Smooth muscle cell (in vitro differentiated cells): ENCODE measurements at regions not wholly inside any gene's neighbourhood (a gene's known extent, or its start where the extent isn't known, plus 50 kb on each side); places are given as distances from the start of the nearest gene placed in this dataset.

Experiments
- DNase-seq: peaks from one replicate; lab custom pipeline; 2025; ENCODE audit not compliant: unreplicated experiment; lab: John Stamatoyannopoulos, UW
- H2AFZ ChIP-seq: fragments of 200-600 bp; sonication (generic); 2 replicates; pipeline ENCODE4 v1.6.0; 2016; ENCODE audit warnings: antibody characterized with exemption, low read depth, mild to moderate bottlenecking
- H3F3A ChIP-seq: fragments of 200-600 bp; sonication (generic); 2 replicates; pipeline ENCODE4 v1.6.0; 2017; ENCODE audit warnings: antibody characterized with exemption, low read depth
- H3K27ac ChIP-seq: fragments of 200-600 bp; sonication (generic); 2 replicates; pipeline ENCODE4 v1.5.1; 2016; ENCODE audit warnings: low read depth, mild to moderate bottlenecking
- H3K27me3 ChIP-seq: fragments of 200-600 bp; sonication (generic); 2 replicates; pipeline ENCODE4 v1.6.1; 2016; ENCODE audit warnings: low read depth, mild to moderate bottlenecking
- H3K36me3 ChIP-seq: fragments of 200-600 bp; sonication (generic); 2 replicates; pipeline ENCODE4 v1.5.1; 2016; ENCODE audit warnings: low read depth
- H3K4me1 ChIP-seq: fragments of 200-600 bp; sonication (generic); 2 replicates; pipeline ENCODE4 v1.5.1; 2016; ENCODE audit warnings: low read depth
- H3K4me2 ChIP-seq: fragments of 200-600 bp; sonication (generic); 2 replicates; pipeline ENCODE4 v1.6.0; 2016; ENCODE audit warnings: mild to moderate bottlenecking
- H3K4me3 ChIP-seq: fragments of 200-600 bp; sonication (generic); 2 replicates; pipeline ENCODE4 v1.5.1; 2016; ENCODE audit warnings: mild to moderate bottlenecking
- H3K79me2 ChIP-seq: fragments of 200-600 bp; sonication (generic); 2 replicates; pipeline ENCODE4 v1.6.0; 2016; ENCODE audit warnings: low read depth, mild to moderate bottlenecking
- H3K9ac ChIP-seq: fragments of 200-600 bp; sonication (generic); 2 replicates; pipeline ENCODE4 v1.6.0; 2016; ENCODE audit warnings: low read depth
- H3K9me3 ChIP-seq: fragments of 200-600 bp; sonication (generic); replicated peaks from 2 replicates; pipeline ENCODE4 v1.5.1; 2016; ENCODE audit warnings: low read depth
- H4K20me1 ChIP-seq: fragments of 200-600 bp; sonication (generic); 2 replicates; pipeline ENCODE4 v1.6.0; 2016; ENCODE audit warnings: low read depth
- CTCF ChIP-seq: fragments of 200-600 bp; sonication (generic); IDR thresholded peaks from 2 replicates; pipeline ENCODE4 v1.5.1; 2017; ENCODE audit warnings: borderline replicate concordance, mild to moderate bottlenecking, antibody characterized with exemption; ENCODE audit not compliant: insufficient read depth, poor library complexity, severe bottlenecking
- WGBS: methylation state at CpG from one replicate; pipeline ENCODE4 v1.1.7; 2016; ENCODE audit warnings: low lambda C conversion rate; 5-methylcytosine and 5-hydroxymethylcytosine counted together

GRCh38 chr15:70415398-70415797, 317.7 kb upstream of the TLE3 start:
- Histone ChIP-seq H3K36me3 (no peaks in the 10 kb centered on the region), H3K4me2 (no peak overlapping the region), H3K4me1 (no peaks in the 10 kb centered on the region), H3K9me3 (no peaks in the 10 kb centered on the region), H3K27ac (no peak overlapping the region), H4K20me1 (no peaks in the 10 kb centered on the region), H3F3A (no peaks in the 10 kb centered on the region), H3K4me3 (no peak overlapping the region), H3K79me2 (no peaks in the 10 kb centered on the region), H3K9ac (no peak overlapping the region), H2AFZ (no peak overlapping the region), H3K27me3 (peaks cover 6% of the 10 kb centered on the region)
- no peak for TF ChIP-seq CTCF
- no peak for DNase-seq
- 87% methylated on average over 11 of the region's 18 CpGs for WGBS

- H3K4me3 ChIP-seq, result no peak overlapping the region
- H3K36me3 ChIP-seq, result no peaks in the 10 kb centered on the region
- H3K27me3 ChIP-seq, result peaks cover 6% of the 10 kb centered on the region
- no peak overlapping the region for H3K4me2 ChIP-seq
- H3K27ac ChIP-seq, result no peak overlapping the region
- TF ChIP-seq CTCF, result no peak
- H3F3A ChIP-seq, result no peaks in the 10 kb centered on the region
- no peaks in the 10 kb centered on the region for H3K9me3 ChIP-seq
- DNase-seq, result no peak
- H3K4me1 ChIP-seq, result no peaks in the 10 kb centered on the region
- WGBS, result 89% methylated on average over 5 of the region's 5 CpGs
- H3K9ac ChIP-seq, result no peak overlapping the region
- H2AFZ ChIP-seq, result no peak overlapping the region
- H3K79me2 ChIP-seq, result no peaks in the 10 kb centered on the region
- H4K20me1 ChIP-seq, result no peaks in the 10 kb centered on the region
Observed at GRCh38 chr15:70414626-70415025, 316.9 kb upstream of the TLE3 start.

- Histone ChIP-seq H3K9ac (no peak overlapping the region), H3K4me2 (no peak overlapping the region), H3K27ac (no peak overlapping the region), H2AFZ (no peak overlapping the region), H3F3A (no peaks in the 10 kb centered on the region), H3K4me3 (no peak overlapping the region), H3K27me3 (no peaks in the 10 kb centered on the region), H3K4me1 (no peaks in the 10 kb centered on the region), H4K20me1 (no peaks in the 10 kb centered on the region), H3K36me3 (no peaks in the 10 kb centered on the region), H3K79me2 (no peaks in the 10 kb centered on the region), H3K9me3 (no peaks in the 10 kb centered on the region)
- no peak for DNase-seq
- TF ChIP-seq CTCF, result no peak
Observed at GRCh38 chr15:70412794-70413193, 315.1 kb upstream of the TLE3 start.

- Histone ChIP-seq H3K27ac (no peak overlapping the region), H3K9me3 (no peaks in the 10 kb centered on the region), H3K27me3 (no peaks in the 10 kb centered on the region), H3K36me3 (no peaks in the 10 kb centered on the region), H3K4me3 (no peak overlapping the region), H3K79me2 (no peaks in the 10 kb centered on the region), H4K20me1 (no peaks in the 10 kb centered on the region), H3K9ac (no peak overlapping the region), H3K4me2 (no peak overlapping the region), H3K4me1 (no peaks in the 10 kb centered on the region), H3F3A (no peaks in the 10 kb centered on the region), H2AFZ (no peak overlapping the region)
- no peak for DNase-seq
- no peak for TF ChIP-seq CTCF
- WGBS, result 79% methylated on average over 10 of the region's 10 CpGs
Observed at GRCh38 chr15:70411143-70411863, 313.6 kb upstream of the TLE3 start.
